MM.1S (cell line): ENCODE measurements at regions not wholly inside any gene's neighbourhood (a gene's known extent, or its start where the extent isn't known, plus 50 kb on each side); places are given as distances from the start of the nearest gene placed in this dataset.

Source experiments
- CTCF ChIP-seq: fragments of 300-600 bp; sonication (generic); IDR thresholded peaks from 2 replicates; pipeline ENCODE4 v1.5.1; 2016; ENCODE audit warnings: antibody characterized with exemption, low read length, mixed read lengths
- EZH2phosphoT487 ChIP-seq: fragments of 300-600 bp; sonication (generic); IDR thresholded peaks from 2 replicates; pipeline ENCODE4 v1.6.1; 2018; ENCODE audit warnings: antibody characterized with exemption, low read length

GRCh38 chr3:46129588-46130272, 78.4 kb downstream of the CCR1 start:
- TF ChIP-seq EZH2phosphoT487 = no peak
- TF ChIP-seq CTCF = no peak
